Fibroblast of lung (primary cell): ENCODE measurements at regions not wholly inside any gene's neighbourhood (a gene's known extent, or its start where the extent isn't known, plus 50 kb on each side); places are given as distances from the start of the nearest gene placed in this dataset.
"Not testable (repeated sequence)": the region's sequence is repeated elsewhere in the genome, so short reads cannot be mapped to it uniquely, and the experiment has no call there.

ENCODE experiments used
- CTCF ChIP-seq, 2 donors: IDR thresholded peaks in 1 of 2; conservative IDR thresholded peaks in 1 of 2; 1 replicate in 1 of 2; 2 replicates in 1 of 2; pipeline ENCODE4 v1.5.1; 2011 to 2012; ENCODE audit warnings: low read length in 2 of 2, control low read depth in 1 of 2, inconsistent platforms in 1 of 2, low read depth in 1 of 2, mild to moderate bottlenecking in 1 of 2
- EZH2 ChIP-seq: IDR thresholded peaks from 2 replicates; pipeline ENCODE4 v1.5.1; 2012; ENCODE audit warnings: low read length, control low read depth, mild to moderate bottlenecking; ENCODE audit errors: missing control alignments

GRCh38 chr2:89863209-89863608 lies 1171.7 kb downstream of the RPIA start:
- not testable (repeated sequence) for TF ChIP-seq CTCF (conservative IDR thresholded peaks at IDR 0.05 in 1 of 2, IDR thresholded peaks at IDR 0.05 in 1 of 2; ENCODE audit: low read depth in 1 of 2, low read length in 2 of 2); EZH2
